HG03442 (cell line): ENCODE measurements at regions not wholly inside any gene's neighbourhood (a gene's known extent, or its start where the extent isn't known, plus 50 kb on each side); places are given as distances from the start of the nearest gene placed in this dataset.

Source experiments
- ATAC-seq: cut with Tn5 transposase; IDR thresholded peaks from one replicate; pipeline ENCODE4 v1.9.1; 2021; ENCODE audit warnings: mild to moderate bottlenecking, moderate library complexity; ENCODE audit not compliant: unreplicated experiment

DNA sequence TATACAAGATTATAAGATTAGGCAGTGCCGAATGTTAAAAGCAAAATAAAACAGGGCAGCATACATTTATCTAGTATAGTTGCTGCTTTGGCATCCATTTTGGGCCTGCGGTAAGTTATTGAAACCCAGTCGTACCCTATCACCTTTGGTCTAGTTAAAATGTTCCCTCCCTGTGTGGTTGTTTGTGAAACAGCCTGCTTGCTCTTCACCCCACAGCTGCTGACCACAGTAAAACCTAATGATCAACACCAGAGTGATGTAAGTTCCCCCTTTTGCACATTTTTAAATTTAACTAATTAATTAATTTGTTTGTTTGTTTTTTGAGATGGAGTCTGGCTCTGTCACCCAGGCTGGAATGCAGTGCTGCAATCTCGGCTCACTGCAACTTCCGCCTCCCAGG lies 50.3 kb upstream of the TXNDC5 start:
- peak; percentile 19 for ATAC-seq
